ENCODE measurements at regions not wholly inside any gene's neighbourhood (a gene's known extent, or its start where the extent isn't known, plus 50 kb on each side); places are given as distances from the start of the nearest gene placed in this dataset.

- no peak for DNase-seq
These were observed 64.0 kb upstream of the CHRM3 start for GRCh38 chr1:239322369-239322768.

- no peak for DNase-seq
These were observed 64.5 kb upstream of the CHRM3 start for GRCh38 chr1:239321877-239322276.

GRCh38 chr1:239317948-239318347, 68.4 kb upstream of the CHRM3 start:
- DNase-seq = no peak

GRCh38 chr1:239315631-239316217, 70.6 kb upstream of the CHRM3 start:
- no peak for DNase-seq

GRCh38 chr1:239311331-239311730, 75.0 kb upstream of the CHRM3 start:
- DNase-seq = no peak

- DNase-seq = peak; percentile 20
These were observed 77.6 kb upstream of the CHRM3 start for GRCh38 chr1:239308701-239309333.

GRCh38 chr1:239307886-239308285, 78.5 kb upstream of the CHRM3 start:
- no peak for DNase-seq

GRCh38 chr1:239306426-239306825, 79.9 kb upstream of the CHRM3 start:
- DNase-seq = no peak

GRCh38 chr1:239303289-239303688, 83.1 kb upstream of the CHRM3 start:
- no peak for DNase-seq

- no peak for DNase-seq
These were observed 83.7 kb upstream of the CHRM3 start for GRCh38 chr1:239302696-239303095.

GRCh38 chr1:239301251-239301650, 85.1 kb upstream of the CHRM3 start:
- DNase-seq = no peak

GRCh38 chr1:239297910-239298309, 88.5 kb upstream of the CHRM3 start:
- no peak for DNase-seq

GRCh38 chr1:239293350-239294110, 92.8 kb upstream of the CHRM3 start:
- no peak for DNase-seq

- no peak for DNase-seq
These were observed 97.4 kb upstream of the CHRM3 start for GRCh38 chr1:239288820-239289554.

GRCh38 chr1:239287296-239287695, 99.1 kb upstream of the CHRM3 start:
- DNase-seq = no peak

GRCh38 chr1:239283216-239283615, 103.2 kb upstream of the CHRM3 start:
- DNase-seq = no peak

GRCh38 chr1:239282411-239282810, 104.0 kb upstream of the CHRM3 start:
- no peak for DNase-seq

GRCh38 chr1:239276051-239276450, 110.3 kb upstream of the CHRM3 start:
- DNase-seq = no peak

GRCh38 chr1:239274242-239274830, 112.0 kb upstream of the CHRM3 start:
- no peak for DNase-seq

GRCh38 chr1:239270509-239270908, 115.9 kb upstream of the CHRM3 start:
- no peak for DNase-seq

GRCh38 chr1:239269706-239270105, 116.7 kb upstream of the CHRM3 start:
- no peak for DNase-seq

- DNase-seq = no peak
These were observed 117.4 kb upstream of the CHRM3 start for GRCh38 chr1:239268941-239269340.

- no peak for DNase-seq
These were observed 118.4 kb upstream of the CHRM3 start for GRCh38 chr1:239268007-239268406.
